Choroid plexus epithelial cell (primary cell): ENCODE measurements at regions not wholly inside any gene's neighbourhood (a gene's known extent, or its start where the extent isn't known, plus 50 kb on each side); places are given as distances from the start of the nearest gene placed in this dataset.
"Not testable (repeated sequence)": the region's sequence is repeated elsewhere in the genome, so short reads cannot be mapped to it uniquely, and the experiment has no call there.

Source experiments
- DNase-seq: peaks from one replicate; pipeline ENCODE4 v3.0.0-alpha.2; 2010; ENCODE audit warnings: low read depth
- H3K4me3 ChIP-seq: 2 replicates; pipeline ENCODE4 v1.5.1; 2011; ENCODE audit warnings: low read depth, mild to moderate bottlenecking, control low read depth, low read length, moderate library complexity
- TF ChIP-seq, protein P1 (sequence below): conservative IDR thresholded peaks from 2 replicates; pipeline ENCODE4 v1.5.1; 2011; ENCODE audit warnings: low read depth, mild to moderate bottlenecking, control low read depth, inconsistent platforms, low read length, moderate library complexity

DNA sequence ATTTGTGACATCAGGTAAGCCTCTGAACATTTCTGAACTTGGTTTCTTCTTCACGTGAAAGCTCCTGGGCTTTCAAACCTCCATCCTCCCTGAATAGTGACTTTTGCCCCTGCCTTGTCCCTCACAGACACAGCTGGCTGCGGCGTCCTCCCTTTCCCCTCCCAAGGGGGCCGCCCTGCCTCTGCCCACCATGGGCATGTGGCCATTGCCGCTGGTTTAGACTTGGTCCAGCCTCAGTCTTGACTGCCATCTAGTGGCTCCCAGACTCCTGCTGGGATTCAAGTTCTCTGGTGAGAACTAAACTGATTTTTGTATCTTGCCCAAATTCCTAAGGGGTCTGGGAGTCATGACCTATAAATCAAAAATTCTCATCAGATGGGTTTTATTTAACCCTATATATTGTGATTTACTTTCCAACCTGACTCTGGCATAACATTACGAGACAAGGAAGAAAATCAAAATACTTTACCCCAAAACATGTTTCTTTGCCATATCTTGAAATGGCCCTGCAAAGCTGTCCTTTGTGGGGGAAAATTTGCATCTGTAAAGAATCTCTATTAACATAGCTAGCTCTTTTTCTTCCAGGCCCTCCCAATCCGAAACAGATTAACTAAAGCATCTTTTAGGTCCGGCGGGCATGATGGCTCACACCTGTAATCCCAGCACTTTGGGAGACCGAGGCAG lies 73.9 kb upstream of the SEC14L1 start:
- H3K4me3 ChIP-seq = not testable (repeated sequence)
- TF ChIP-seq, protein P1, sequence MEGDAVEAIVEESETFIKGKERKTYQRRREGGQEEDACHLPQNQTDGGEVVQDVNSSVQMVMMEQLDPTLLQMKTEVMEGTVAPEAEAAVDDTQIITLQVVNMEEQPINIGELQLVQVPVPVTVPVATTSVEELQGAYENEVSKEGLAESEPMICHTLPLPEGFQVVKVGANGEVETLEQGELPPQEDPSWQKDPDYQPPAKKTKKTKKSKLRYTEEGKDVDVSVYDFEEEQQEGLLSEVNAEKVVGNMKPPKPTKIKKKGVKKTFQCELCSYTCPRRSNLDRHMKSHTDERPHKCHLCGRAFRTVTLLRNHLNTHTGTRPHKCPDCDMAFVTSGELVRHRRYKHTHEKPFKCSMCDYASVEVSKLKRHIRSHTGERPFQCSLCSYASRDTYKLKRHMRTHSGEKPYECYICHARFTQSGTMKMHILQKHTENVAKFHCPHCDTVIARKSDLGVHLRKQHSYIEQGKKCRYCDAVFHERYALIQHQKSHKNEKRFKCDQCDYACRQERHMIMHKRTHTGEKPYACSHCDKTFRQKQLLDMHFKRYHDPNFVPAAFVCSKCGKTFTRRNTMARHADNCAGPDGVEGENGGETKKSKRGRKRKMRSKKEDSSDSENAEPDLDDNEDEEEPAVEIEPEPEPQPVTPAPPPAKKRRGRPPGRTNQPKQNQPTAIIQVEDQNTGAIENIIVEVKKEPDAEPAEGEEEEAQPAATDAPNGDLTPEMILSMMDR = peak; percentile 94
- DNase-seq = peak; percentile 71

DNA sequence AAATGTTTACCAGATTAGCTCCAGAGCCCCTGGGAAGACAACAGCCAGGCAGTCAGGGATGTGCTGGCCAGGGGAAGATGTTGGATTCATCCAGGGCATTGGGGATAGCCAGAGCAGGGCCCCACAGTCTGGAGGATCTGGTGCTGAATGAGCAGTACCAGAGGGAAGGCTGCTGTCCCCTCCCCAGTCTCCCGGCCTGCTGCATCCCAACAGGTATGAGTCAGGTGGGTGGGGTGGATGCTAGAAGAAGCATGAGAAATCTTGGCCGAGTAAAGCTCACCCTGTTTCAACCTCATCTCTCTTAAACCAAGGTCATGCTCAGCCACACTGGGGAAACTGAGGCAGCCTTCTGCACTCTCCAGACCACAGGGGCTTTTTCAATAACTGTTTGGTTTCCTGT lies 71.9 kb upstream of the SEC14L1 start:
- no peak for DNase-seq
- TF ChIP-seq, protein P1 = no peak
- H3K4me3 ChIP-seq = no peak overlapping the region

DNA sequence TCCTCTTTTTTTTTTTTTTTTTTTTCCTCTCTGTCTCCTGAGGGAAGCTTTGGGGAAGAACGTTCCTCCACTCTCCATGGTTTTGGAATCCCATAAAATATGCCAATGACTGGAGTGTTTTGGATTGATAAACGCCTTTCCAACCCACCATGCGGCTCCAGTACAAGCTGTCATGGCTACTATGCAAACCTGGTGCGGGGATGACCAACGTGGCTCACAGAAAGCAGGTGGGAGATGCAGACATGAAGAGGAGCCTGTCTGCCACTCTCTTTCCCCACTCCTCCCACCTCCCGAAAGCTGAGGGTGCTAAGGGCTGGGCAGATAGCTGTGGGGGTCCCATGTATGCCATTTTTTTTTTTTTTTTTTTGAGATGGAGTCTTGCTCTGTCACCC lies 69.9 kb upstream of the SEC14L1 start:
- H3K4me3 ChIP-seq = no peak overlapping the region
- TF ChIP-seq, protein P1 = no peak
- DNase-seq = no peak

DNA sequence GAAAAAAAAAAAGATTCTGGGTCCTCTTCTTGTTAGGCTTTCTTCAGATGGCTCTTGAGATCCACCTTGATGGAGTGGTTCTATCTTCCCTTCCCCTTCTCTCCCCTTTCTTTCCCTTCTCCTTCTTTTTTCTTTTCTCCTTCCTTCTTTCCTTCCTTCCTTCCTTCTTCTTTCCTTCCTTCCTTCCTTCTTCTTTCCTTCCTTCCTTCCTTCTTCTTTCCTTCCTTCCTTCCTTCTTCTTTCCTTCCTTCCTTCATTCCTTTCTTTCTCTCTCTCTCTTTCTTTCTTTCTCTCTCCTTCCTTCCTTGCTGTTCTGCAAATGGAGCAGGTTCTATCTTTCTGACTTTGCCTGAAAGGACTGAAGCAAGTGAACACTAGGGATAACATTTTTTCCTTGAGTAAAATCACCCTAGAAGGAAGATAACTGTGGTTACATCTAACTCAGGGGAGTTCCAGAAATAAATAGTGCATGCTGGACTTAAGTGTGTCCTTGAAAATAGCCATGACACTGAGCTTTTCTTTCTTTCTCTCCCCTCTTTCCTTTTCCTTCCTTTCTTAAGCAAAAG lies 68.8 kb upstream of the SEC14L1 start:
- DNase-seq = no peak
- TF ChIP-seq, protein P1 = no peak
- no peak overlapping the region for H3K4me3 ChIP-seq

DNA sequence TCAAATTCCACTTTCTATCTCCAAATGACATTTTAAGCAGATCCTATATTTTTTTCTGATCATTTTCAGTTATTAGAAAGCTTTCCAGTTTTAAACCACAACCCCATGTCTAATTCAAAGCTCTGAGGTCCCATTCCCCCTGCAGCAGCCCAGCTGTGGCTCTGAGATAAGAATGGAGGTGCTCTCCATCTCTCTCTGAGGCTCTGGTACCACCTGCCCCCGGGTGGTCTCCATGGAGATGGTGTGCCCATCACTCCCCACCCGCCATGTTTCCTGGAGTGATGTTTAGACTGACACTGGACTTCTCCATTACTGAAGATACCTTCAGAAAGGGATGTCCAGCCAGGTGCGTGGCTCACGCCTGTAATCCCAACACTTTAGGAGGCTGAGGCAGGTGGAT lies 68.1 kb upstream of the SEC14L1 start:
- no peak overlapping the region for H3K4me3 ChIP-seq
- TF ChIP-seq, protein P1 = no peak
- DNase-seq = no peak

DNA sequence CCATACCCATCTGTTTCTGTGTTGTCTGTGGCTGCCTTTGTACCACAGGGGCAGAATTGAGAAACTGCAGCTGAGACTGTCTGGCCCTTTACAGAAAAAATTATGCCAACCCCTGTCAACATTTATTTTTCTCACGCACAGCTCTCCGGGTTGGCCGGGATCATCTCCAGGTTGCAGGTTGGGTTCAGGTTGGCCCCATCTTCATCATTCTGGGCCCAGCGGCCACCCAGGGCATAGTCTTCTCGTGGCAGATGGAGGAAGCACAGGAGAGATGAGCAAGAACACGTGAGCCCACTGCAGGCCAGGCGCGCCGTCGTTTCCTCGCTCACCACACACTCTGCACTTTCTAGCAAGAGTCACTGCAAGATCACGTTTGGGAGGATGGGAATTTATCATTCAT lies 66.1 kb upstream of the SEC14L1 start:
- no peak for DNase-seq
- TF ChIP-seq, protein P1 = no peak
- H3K4me3 ChIP-seq = no peak overlapping the region
